CD14-positive monocyte (primary cell): ENCODE measurements at regions not wholly inside any gene's neighbourhood (a gene's known extent, or its start where the extent isn't known, plus 50 kb on each side); places are given as distances from the start of the nearest gene placed in this dataset.

Source experiments
- DNase-seq, 3 donors: peaks; one replicate each; pipeline ENCODE4 v3.0.0-alpha.2; 2011 to 2022
- H2AFZ ChIP-seq: 2 replicates; pipeline ENCODE4 v1.6.0; 2012; ENCODE audit warnings: mild to moderate bottlenecking, low read depth, low read length, inconsistent platforms; ENCODE audit not compliant: insufficient read depth, poor library complexity, severe bottlenecking
- H3K27ac ChIP-seq, 2 donors: 1 replicate in 1 of 2; 2 replicates in 1 of 2; pipeline ENCODE4 v1.5.1; 2012 to 2013; ENCODE audit warnings: low read length in 2 of 2, control low read depth in 1 of 2, inconsistent platforms in 1 of 2, low read depth in 1 of 2, mild to moderate bottlenecking in 1 of 2
- H3K27me3 ChIP-seq, 2 donors: one replicate each; pipeline versions ENCODE4 v1.6.0 to v1.6.1; 2011 to 2013; ENCODE audit warnings: low read length in 2 of 2; ENCODE audit not compliant: control insufficient read depth in 2 of 2, insufficient read depth in 2 of 2
- H3K36me3 ChIP-seq, 2 donors: replicated peaks in 1 of 2; 1 replicate in 1 of 2; 2 replicates in 1 of 2; pipeline versions ENCODE4 v1.5.1 to v1.6.1; 2012 to 2013; ENCODE audit warnings: low read length in 2 of 2, control low read depth in 1 of 2, inconsistent platforms in 1 of 2, mild to moderate bottlenecking in 1 of 2; ENCODE audit not compliant: insufficient read depth in 2 of 2, control insufficient read depth in 1 of 2
- H3K4me1 ChIP-seq, 2 donors: 1 replicate in 1 of 2; 2 replicates in 1 of 2; pipeline versions ENCODE4 v1.5.1 to v1.6.1; 2012 to 2013; ENCODE audit warnings: low read length in 2 of 2, control low read depth in 1 of 2, inconsistent platforms in 1 of 2, mild to moderate bottlenecking in 1 of 2, moderate library complexity in 1 of 2; ENCODE audit not compliant: insufficient read depth in 2 of 2, control insufficient read depth in 1 of 2
- H3K4me2 ChIP-seq: replicated peaks from 2 replicates; pipeline ENCODE3; 2012; ENCODE audit warnings: low read length, moderate library complexity, mild to moderate bottlenecking; ENCODE audit not compliant: poor library complexity, severe bottlenecking; ENCODE audit errors: extremely low read depth
- H3K4me3 ChIP-seq, 3 experiments: fragments of 200-600 bp in 1 of 3; sonication (generic) in 1 of 3; replicated peaks in 1 of 3; 1 replicate in 2 of 3; 2 replicates in 1 of 3; pipeline ENCODE4 v1.5.1; 2011 to 2013; ENCODE audit warnings: low read length in 3 of 3, mild to moderate bottlenecking in 3 of 3, control low read depth in 2 of 3, low read depth in 2 of 3, inconsistent platforms in 1 of 3, moderate library complexity in 1 of 3
- H3K79me2 ChIP-seq: 2 replicates; pipeline ENCODE4 v1.6.0; 2012; ENCODE audit warnings: mild to moderate bottlenecking, control low read depth, inconsistent platforms, low read length, moderate library complexity; ENCODE audit not compliant: insufficient read depth
- H3K9ac ChIP-seq: 2 replicates; pipeline ENCODE4 v1.6.0; 2017; ENCODE audit warnings: low read length, mild to moderate bottlenecking; ENCODE audit not compliant: insufficient read depth, poor library complexity, severe bottlenecking
- H3K9me3 ChIP-seq, 2 donors: replicated peaks in 1 of 2; 1 replicate in 1 of 2; 2 replicates in 1 of 2; pipeline versions ENCODE4 v1.5.1 to v1.6.1; 2012 to 2013; ENCODE audit warnings: low read length in 2 of 2, control low read depth in 1 of 2; ENCODE audit not compliant: control insufficient read depth in 1 of 2, insufficient read depth in 1 of 2
- H4K20me1 ChIP-seq: 2 replicates; pipeline ENCODE4 v1.6.0; 2012; ENCODE audit warnings: mild to moderate bottlenecking, low read length, control low read depth, moderate library complexity; ENCODE audit not compliant: insufficient read depth
- H3K27ac Mint-ChIP-seq, 7 donors: one replicate each; pipeline ENCODE4 v1.8.0; 2020; ENCODE audit warnings: mild to moderate bottlenecking in 7 of 7, mixed read lengths in 7 of 7, moderate library complexity in 6 of 7, inconsistent platforms in 2 of 7
- H3K27me3 Mint-ChIP-seq, 3 donors: one replicate each; pipeline ENCODE4 v1.8.0; 2021 to 2022; ENCODE audit warnings: low read depth in 3 of 3, mild to moderate bottlenecking in 3 of 3, mixed read lengths in 3 of 3, moderate library complexity in 3 of 3, inconsistent platforms in 1 of 3
- H3K36me3 Mint-ChIP-seq, 2 donors: one replicate each; pipeline ENCODE4 v1.8.0; 2020; ENCODE audit warnings: mixed read lengths in 2 of 2, inconsistent platforms in 1 of 2, mild to moderate bottlenecking in 1 of 2
- H3K4me1 Mint-ChIP-seq: one replicate; pipeline ENCODE4 v1.8.0; 2020; ENCODE audit warnings: mild to moderate bottlenecking, mixed read lengths
- H3K4me3 Mint-ChIP-seq, 2 donors: one replicate each; pipeline ENCODE4 v1.8.0; 2020; ENCODE audit warnings: mild to moderate bottlenecking in 2 of 2, mixed read lengths in 2 of 2, moderate library complexity in 1 of 2
- H3K9me3 Mint-ChIP-seq, 7 donors: one replicate each; pipeline ENCODE4 v1.8.0; 2020 to 2022; ENCODE audit warnings: mixed read lengths in 7 of 7, mild to moderate bottlenecking in 6 of 7, moderate library complexity in 6 of 7, inconsistent platforms in 2 of 7
- CTCF ChIP-seq: fragments of 200-600 bp; IDR thresholded peaks from one replicate; pipeline ENCODE4 v1.8.0; 2022; ENCODE audit warnings: antibody characterized with exemption, mild to moderate bottlenecking
- WGBS: methylation state at CpG from one replicate; pipeline ENCODE4 v1.1.5; 2013; ENCODE audit warnings: missing lambda C conversion rate; ENCODE audit not compliant: insufficient coverage; 5-methylcytosine and 5-hydroxymethylcytosine counted together
- intact Hi-C, 2 donors: fragments of 100-400 bp; cut with micrococcal nuclease; formaldehyde crosslinking; loops; one replicate each; pipeline versions ENCODE4 v1.15.0 to v1.15.1; 2023

DNA sequence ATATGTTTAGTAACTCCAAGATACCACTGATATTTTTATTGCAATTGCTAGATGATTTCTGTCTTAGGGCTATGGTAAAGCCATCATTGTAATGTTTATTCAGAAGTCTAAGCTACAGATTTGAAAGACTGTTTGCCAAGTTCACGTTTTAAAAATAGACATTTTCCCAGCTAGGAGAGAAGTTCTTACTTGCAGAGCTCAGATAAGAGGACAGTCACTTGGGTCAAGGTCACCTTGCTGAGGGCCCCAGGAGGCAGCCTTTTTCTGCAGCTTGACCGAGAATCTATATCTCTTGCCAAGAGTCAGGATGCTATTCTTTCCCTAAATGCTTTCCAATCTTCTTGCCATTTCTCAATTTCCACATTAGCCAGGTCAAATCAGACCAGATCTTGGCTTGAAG, 1011.2 kb downstream of the KCNMA1 start:
- intact Hi-C loops: no loop called here
- Mint-ChIP-seq H3K9me3 (peaks cover 0 to 2% (median 0%) of the 10 kb centered on the region in 7 donors), H3K27me3 (peaks cover 0 to 3% (median 0%) of the 10 kb centered on the region in 3 donors), H3K4me1 (no peaks in the 10 kb centered on the region), H3K27ac (no peak overlapping the region), H3K36me3 (no peaks in the 10 kb centered on the region), H3K4me3 (no peak overlapping the region)
- WGBS: 88% methylated on average over 2 of the region's 2 CpGs
- no peaks in the 10 kb centered on the region for H3K27me3 ChIP-seq
- no peaks in the 10 kb centered on the region for H3K36me3 ChIP-seq
- H3K4me3 ChIP-seq: no peak overlapping the region
- no peak overlapping the region for H3K27ac ChIP-seq
- H3K4me1 ChIP-seq: no peaks in the 10 kb centered on the region
- DNase-seq: no peak
- no peak overlapping the region for H3K9ac ChIP-seq
- H4K20me1 ChIP-seq: no peaks in the 10 kb centered on the region
- no peak overlapping the region for H2AFZ ChIP-seq
- no peaks in the 10 kb centered on the region for H3K9me3 ChIP-seq
- no peak overlapping the region for H3K4me2 ChIP-seq
- TF ChIP-seq CTCF: no peak
- H3K79me2 ChIP-seq: no peaks in the 10 kb centered on the region

- intact Hi-C loops: no loop called here
- Histone ChIP-seq H3K36me3 (no peaks in the 10 kb centered on the region), H3K9ac (no peak overlapping the region), H3K27me3 (no peaks in the 10 kb centered on the region), H3K9me3 (peaks cover 0 to 6% of the 10 kb centered on the region in 2 donors), H3K4me2 (no peak overlapping the region), H3K79me2 (no peaks in the 10 kb centered on the region), H2AFZ (no peak overlapping the region), H4K20me1 (no peaks in the 10 kb centered on the region), H3K27ac (no peak overlapping the region), H3K4me3 (no peak overlapping the region), H3K4me1 (no peaks in the 10 kb centered on the region)
- H3K4me3 Mint-ChIP-seq: no peak overlapping the region
- H3K4me1 Mint-ChIP-seq: no peaks in the 10 kb centered on the region
- 68% methylated on average over 4 of the region's 6 CpGs for WGBS
- no peak for TF ChIP-seq CTCF
- H3K36me3 Mint-ChIP-seq: no peaks in the 10 kb centered on the region
- H3K27ac Mint-ChIP-seq: no peak overlapping the region
- no peak for DNase-seq
- H3K9me3 Mint-ChIP-seq: peaks cover 0 to 9% (median 2%) of the 10 kb centered on the region in 7 donors
- peaks cover 0 to 3% (median 1%) of the 10 kb centered on the region in 3 donors for H3K27me3 Mint-ChIP-seq
Measured at GRCh38 chr10:76624470-76624869, 1013.1 kb downstream of the KCNMA1 start.
